GM19397 (cell line): ENCODE measurements at regions not wholly inside any gene's neighbourhood (a gene's known extent, or its start where the extent isn't known, plus 50 kb on each side); places are given as distances from the start of the nearest gene placed in this dataset.

Experiments used
- ATAC-seq: cut with Tn5 transposase; IDR thresholded peaks from one replicate; pipeline ENCODE4 v1.9.1; 2021; ENCODE audit warnings: mild to moderate bottlenecking, moderate library complexity; ENCODE audit not compliant: unreplicated experiment

GRCh38 chr22:48707763-48708557 lies 1119.7 kb downstream of the BRD1 start:
- ATAC-seq, result no peak

GRCh38 chr22:48706934-48707762 lies 1120.5 kb downstream of the BRD1 start:
- no peak for ATAC-seq

- no peak for ATAC-seq
Measured at GRCh38 chr22:48705917-48706605, 1121.6 kb downstream of the BRD1 start.

- ATAC-seq, result no peak
Measured at GRCh38 chr22:48705159-48705916, 1122.3 kb downstream of the BRD1 start.

- ATAC-seq, result no peak
Measured at GRCh38 chr22:48704335-48704734, 1123.3 kb downstream of the BRD1 start.

GRCh38 chr22:48703265-48703941 lies 1124.3 kb downstream of the BRD1 start:
- no peak for ATAC-seq

GRCh38 chr22:48702573-48703264 lies 1125.0 kb downstream of the BRD1 start:
- ATAC-seq, result no peak

- no peak for ATAC-seq
Measured at GRCh38 chr22:48701296-48702030, 1126.2 kb downstream of the BRD1 start.

GRCh38 chr22:48700566-48701295 lies 1126.9 kb downstream of the BRD1 start:
- no peak for ATAC-seq

- no peak for ATAC-seq
Measured at GRCh38 chr22:48700180-48700565, 1127.5 kb downstream of the BRD1 start.

- ATAC-seq, result no peak
Measured at GRCh38 chr22:48699511-48699910, 1128.2 kb downstream of the BRD1 start.

GRCh38 chr22:48698618-48699017 lies 1129.1 kb downstream of the BRD1 start:
- ATAC-seq, result no peak

- no peak for ATAC-seq
Measured at GRCh38 chr22:48697694-48698276, 1129.9 kb downstream of the BRD1 start.

- no peak for ATAC-seq
Measured at GRCh38 chr22:48697223-48697622, 1130.5 kb downstream of the BRD1 start.

GRCh38 chr22:48696371-48696770 lies 1131.3 kb downstream of the BRD1 start:
- ATAC-seq, result no peak

- ATAC-seq, result no peak
Measured at GRCh38 chr22:48695731-48696305, 1131.9 kb downstream of the BRD1 start.

- ATAC-seq, result no peak
Measured at GRCh38 chr22:48695251-48695650, 1132.4 kb downstream of the BRD1 start.
